ENCODE measurements at regions not wholly inside any gene's neighbourhood (a gene's known extent, or its start where the extent isn't known, plus 50 kb on each side); places are given as distances from the start of the nearest gene placed in this dataset.
"Not testable (repeated sequence)": the region's sequence is repeated elsewhere in the genome, so short reads cannot be mapped to it uniquely, and the experiment has no call there.

DNA sequence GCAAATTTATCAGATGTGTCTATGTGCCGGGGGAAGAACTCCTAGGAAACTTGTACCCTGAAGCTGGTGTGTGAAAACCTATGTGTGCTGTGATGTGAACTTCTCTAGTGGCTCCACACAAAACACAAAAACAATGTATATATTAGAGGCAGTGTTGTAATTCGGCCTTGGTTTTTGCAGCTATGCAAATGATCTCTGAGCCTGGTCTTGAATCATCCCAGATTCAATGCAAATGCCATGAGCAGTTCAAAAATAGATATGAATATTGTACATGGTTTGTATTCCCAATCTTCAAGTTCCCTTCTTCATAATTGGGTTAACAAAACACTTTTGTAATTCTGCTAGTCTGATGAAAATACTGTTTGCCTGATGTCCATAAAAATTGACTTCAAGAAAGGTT, 152.6 kb downstream of the MFSD1 start:
- in situ Hi-C loops (cut with HindIII; ENCODE audit: low pct_unique_long_range_greater_than_20kb, low sequenced_read_pairs): no loop called here
- DNase-seq (ENCODE audit: low read depth, low spot score): no peak

DNA sequence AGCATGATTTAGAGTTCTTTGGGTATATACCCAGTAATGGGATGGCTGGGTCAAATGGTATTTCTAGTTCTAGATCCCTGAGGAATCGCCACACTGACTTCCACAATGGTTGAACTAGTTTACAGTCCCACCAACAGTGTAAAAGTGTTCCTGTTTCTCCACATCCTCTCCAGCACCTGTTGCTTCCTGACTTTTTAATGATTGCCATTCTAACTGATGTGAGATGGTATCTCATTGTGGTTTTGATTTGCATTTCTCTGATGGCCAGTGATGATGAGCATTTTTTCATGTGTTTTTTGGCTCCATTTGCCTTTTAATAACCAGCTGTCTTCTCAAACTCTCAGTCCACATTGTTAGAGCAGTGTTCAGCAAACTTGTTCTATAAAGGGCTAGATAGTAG, 155.9 kb downstream of the MFSD1 start:
- DNase-seq (ENCODE audit: low read depth, low spot score); in situ Hi-C loops (cut with HindIII; ENCODE audit: low pct_unique_long_range_greater_than_20kb, low sequenced_read_pairs): not testable (repeated sequence)

DNA sequence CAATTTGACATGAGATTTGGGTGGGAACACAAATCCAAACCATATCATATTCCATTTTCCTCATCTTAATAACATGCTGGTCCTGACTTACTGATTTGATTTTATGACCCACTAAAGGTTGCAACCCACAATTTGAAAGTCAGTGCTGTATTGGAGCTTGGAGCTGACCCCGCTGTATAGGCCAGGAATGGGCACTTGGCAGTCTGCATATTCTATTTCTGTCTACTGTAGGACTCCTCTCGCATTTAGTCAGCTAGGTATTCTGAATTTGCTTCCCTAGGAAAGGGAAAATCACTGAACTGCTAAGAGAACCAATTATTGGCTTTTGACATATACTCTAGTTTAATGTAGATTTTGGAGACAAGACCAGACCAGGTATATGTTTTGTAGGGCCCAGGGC, 157.0 kb downstream of the MFSD1 start:
- in situ Hi-C loops (cut with HindIII; ENCODE audit: low pct_unique_long_range_greater_than_20kb, low sequenced_read_pairs): no loop called here
- DNase-seq (ENCODE audit: low read depth, low spot score): no peak

DNA sequence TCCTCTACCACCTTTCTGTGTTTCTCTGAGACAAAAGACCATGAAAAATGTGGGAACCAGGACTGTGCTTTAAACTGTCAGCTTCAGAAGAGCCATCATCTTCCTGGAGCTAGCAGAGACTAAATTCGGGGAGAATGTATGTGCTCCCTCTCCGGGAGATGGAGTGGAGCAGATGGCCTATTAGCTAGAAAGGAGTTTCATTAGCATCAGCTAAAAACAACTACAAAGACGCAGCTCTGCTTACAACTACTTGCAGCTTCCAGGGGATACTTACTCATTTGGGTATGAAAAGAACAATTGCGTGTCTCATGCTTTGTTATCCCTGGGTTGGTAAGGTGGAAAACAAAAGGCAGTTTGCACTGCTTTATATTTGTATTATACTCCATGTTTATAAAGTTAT, 159.6 kb downstream of the MFSD1 start:
- in situ Hi-C loops (cut with HindIII; ENCODE audit: low pct_unique_long_range_greater_than_20kb, low sequenced_read_pairs): no loop called here
- DNase-seq (ENCODE audit: low read depth, low spot score): no peak

DNA sequence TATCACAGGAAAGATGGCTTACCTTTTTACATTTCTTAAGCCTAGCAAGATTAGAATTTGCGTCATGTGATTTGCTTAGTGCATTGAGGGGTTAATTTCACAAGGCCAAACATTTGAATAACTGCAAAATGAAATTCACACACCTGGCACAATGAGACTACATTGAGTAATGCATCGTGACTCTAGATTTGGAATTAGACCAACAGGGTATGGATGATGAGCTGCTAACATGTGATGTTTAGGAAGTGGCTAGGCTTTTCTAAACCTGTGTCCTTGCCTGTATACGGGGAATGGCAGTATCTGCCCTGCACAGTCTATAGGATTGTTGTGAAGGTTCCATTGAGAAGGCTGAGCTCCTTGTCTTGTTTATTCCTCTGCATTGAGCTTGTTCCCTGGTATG, 160.1 kb downstream of the MFSD1 start:
- DNase-seq (ENCODE audit: low read depth, low spot score): no peak
- in situ Hi-C loops (cut with HindIII; ENCODE audit: low pct_unique_long_range_greater_than_20kb, low sequenced_read_pairs): no loop called here

DNA sequence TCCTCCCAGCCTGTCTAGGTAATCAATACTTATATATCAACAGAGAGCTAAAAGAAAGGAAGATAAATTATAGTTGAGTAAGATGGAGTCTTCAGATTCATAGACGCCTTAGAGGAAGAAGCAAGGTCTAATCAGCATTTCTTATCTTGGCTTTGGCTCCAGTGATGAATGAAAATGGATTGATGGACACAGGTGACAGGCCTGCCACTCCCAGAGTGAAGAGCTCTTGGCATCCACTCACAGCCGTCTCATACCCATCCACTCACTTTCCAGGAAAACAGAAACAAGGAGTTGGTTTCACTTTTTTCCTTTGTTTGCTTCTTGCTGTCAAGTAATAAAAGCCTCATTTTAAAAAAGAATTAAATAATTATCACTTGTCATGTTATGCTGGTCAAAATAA, 168.2 kb downstream of the MFSD1 start:
- in situ Hi-C loops (cut with HindIII; ENCODE audit: low pct_unique_long_range_greater_than_20kb, low sequenced_read_pairs): no loop called here
- no peak for DNase-seq (ENCODE audit: low read depth, low spot score)

DNA sequence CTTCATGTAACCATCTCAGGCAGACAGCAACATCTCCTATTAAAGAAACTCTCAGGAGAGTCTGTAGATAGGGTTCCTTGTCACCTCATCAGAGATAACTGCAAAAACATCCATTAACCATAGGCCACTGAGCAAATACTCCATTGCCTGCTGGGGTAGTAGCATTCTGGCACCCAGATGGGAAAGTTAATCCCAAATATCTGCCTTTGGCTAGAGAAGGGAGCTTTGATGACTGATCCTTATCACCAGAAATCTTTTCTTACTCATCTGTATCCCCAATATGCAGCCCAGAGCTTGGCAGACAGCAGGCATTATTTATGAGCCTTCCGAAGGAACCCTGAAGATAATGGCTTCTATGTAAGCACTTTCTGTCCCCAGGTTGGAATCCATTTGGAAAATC, 173.1 kb downstream of the MFSD1 start:
- in situ Hi-C loops (cut with HindIII; ENCODE audit: low pct_unique_long_range_greater_than_20kb, low sequenced_read_pairs): no loop called here

DNA sequence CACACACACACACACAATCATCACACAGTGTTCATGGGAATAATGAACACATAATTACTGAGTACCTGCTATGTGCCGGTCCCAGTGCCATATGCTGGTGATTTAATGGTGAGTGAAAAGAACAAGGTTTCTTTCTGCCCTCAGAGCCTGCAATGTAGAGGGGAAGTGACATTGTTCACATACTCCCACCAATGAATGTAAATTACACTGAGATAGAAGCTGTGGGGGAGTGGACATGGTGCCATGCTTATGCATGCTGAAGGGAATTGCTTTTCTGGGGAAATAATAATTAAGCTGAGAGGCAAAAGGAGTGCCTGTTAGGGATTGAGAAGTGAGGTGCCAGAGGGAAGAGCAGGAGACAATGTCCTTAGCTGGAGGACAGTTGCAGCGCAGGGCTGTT, 175.1 kb downstream of the MFSD1 start:
- DNase-seq (ENCODE audit: low read depth, low spot score): no peak
- in situ Hi-C loops (cut with HindIII; ENCODE audit: low pct_unique_long_range_greater_than_20kb, low sequenced_read_pairs): no loop called here

More for the DNA sequence above, 173.1 kb downstream of the MFSD1 start:
- no peak for DNase-seq (ENCODE audit: low read depth, low spot score)

DNA sequence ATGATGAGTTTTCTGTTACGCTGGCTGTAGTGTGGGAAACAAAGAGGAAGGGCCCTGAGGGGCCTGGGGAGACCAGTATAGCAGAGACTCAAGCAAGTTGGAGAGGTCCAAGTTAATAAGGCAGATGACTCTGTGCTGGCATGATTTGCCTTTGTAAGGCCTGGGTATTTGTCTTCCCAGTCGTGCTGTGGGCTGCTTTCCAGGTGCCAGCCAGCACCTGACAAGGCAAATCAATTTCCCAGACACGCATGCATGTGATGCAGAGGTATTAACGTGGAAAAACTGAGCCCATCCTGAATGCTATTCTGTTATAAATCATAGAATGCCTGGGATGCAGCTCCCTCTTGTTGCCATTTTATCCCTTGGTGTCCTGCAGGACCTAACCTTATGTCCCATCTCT, 175.6 kb downstream of the MFSD1 start:
- DNase-seq (ENCODE audit: low read depth, low spot score): no peak

DNA sequence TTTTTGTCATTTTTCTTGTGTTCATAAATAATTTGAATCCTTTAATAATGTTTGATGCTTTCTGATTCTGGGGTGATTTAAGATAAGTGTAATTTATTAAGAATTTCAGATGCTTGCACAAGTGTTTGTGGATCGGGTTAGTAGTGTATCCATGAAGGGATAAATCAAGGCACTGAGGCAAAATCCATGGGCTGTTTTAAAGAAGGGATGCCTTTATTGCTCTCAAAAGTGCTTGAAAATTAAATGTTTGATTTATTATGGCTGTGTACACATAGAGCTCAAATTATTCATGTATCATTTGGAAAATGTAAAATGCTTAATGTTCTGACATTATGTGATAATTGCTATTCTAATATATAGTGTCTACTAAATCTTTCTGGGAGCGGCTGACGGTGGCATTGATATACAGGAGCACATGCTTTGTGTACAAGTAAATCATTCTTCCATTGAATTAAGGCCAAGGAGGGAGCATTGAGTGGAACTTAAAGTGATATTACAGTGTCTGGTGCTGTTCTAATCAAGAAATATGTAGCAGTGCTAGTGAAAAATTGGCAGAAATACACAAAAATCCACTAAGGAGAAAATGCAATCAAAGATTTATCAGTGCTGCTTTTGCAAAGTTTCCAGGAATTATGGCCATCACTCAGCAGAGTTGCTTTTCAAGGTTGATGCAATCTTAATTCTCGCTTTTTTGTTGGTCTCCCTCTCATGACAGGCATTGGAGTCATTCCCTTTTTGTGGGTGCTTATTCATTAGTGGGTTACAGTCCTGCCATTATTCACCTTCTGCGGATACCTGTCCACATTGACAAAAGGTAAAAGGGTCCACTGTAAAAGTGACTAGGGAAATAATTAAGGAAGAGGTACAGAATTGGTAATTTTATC, 181.6 kb downstream of the MFSD1 start:
- DNase-seq (ENCODE audit: low read depth, low spot score): no peak

More for the DNA sequence above, 175.6 kb downstream of the MFSD1 start:
- in situ Hi-C loops (cut with HindIII; ENCODE audit: low pct_unique_long_range_greater_than_20kb, low sequenced_read_pairs): no loop called here

DNA sequence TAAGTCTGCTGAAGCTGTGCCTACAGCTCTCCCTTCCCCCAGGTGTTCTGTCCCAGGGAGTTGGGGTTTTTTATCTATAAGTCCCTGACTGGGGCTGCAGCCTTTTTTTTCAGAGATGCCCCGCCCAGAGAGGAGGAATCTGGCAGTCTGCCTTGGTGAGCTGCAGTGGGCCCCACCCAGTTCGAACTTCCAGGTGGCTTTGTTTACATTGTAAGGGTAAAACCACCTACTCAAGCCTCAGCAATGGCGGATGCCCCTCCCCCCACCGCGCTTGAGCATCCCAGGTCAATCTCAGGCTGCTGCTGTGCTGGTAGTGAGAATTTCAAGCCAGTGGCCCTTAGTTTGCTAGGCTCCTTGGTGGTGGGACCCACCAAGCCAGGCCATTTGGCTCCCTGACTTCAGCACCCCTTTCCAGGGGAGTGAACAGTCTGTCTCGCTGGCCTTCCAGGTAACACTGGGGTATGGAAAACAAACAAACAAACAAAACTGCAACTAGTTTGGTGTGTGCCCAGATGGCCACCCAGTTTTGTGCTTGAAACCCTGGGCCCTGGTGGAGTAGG, 189.4 kb downstream of the MFSD1 start:
- in situ Hi-C loops (cut with HindIII; ENCODE audit: low pct_unique_long_range_greater_than_20kb, low sequenced_read_pairs): no loop called here
- DNase-seq (ENCODE audit: low read depth, low spot score): no peak

More for the DNA sequence above, 181.6 kb downstream of the MFSD1 start:
- in situ Hi-C loops (cut with HindIII; ENCODE audit: low pct_unique_long_range_greater_than_20kb, low sequenced_read_pairs): no loop called here

DNA sequence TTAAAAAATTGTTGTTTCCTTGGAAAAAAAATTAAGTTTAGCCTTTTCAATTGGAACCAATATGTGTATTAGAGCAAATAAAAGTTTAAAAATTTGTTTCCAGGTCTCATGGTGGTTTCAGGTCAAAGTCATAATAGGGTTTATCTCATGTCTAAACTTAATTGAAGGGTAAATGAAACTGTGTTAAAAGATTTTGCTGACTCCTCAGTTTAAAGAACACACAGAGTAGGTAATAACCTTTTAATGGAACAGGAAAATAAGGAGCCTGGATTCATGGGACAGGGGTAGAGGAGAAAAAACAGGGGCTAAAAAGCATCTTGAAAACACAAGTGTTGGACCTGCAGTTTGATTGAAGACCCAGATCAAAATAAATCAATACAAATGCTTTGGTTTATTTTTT, 190.6 kb downstream of the MFSD1 start:
- DNase-seq (ENCODE audit: low read depth, low spot score): no peak
- in situ Hi-C loops (cut with HindIII; ENCODE audit: low pct_unique_long_range_greater_than_20kb, low sequenced_read_pairs): no loop called here

DNA sequence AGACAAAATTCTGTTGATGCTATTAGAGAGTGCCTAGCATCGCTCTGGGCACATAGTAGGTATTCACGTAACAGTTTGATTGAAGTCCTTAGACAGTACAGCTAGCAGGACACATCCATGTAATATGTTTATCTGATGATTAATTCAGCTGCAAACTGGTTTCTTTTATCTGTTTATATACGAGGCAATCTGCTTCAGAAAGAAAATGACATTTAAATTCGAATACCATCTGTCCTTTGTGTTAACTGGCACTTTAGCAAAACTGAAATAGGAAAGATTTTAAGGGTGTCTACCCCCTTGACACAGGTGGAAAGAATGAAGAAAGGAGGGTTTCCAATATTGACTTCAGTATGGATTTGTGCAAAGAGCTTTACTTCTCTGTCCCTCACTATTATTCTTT, 192.5 kb downstream of the MFSD1 start:
- DNase-seq (ENCODE audit: low read depth, low spot score): no peak
- in situ Hi-C loops (cut with HindIII; ENCODE audit: low pct_unique_long_range_greater_than_20kb, low sequenced_read_pairs): no loop called here

DNA sequence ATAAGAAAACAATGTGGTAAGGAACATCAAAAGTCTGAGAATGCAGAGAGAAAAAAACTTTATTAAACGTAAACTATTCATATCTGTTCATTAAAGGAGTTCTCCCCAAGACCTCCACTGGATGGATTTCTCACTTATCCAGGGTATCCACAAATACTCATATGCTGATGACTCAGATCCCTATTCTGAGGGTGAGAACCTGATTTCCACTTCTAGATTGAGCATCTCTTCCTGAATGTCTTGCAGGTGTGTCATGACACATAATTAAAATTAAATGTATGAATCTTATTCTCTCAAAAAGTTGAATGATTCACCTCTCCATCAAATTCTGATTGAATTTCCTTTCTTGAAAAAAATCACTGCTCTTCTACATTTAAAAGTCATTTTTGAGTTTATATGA, 199.9 kb downstream of the MFSD1 start:
- in situ Hi-C loops (cut with HindIII; ENCODE audit: low pct_unique_long_range_greater_than_20kb, low sequenced_read_pairs): no loop called here
- DNase-seq (ENCODE audit: low read depth, low spot score): no peak

DNA sequence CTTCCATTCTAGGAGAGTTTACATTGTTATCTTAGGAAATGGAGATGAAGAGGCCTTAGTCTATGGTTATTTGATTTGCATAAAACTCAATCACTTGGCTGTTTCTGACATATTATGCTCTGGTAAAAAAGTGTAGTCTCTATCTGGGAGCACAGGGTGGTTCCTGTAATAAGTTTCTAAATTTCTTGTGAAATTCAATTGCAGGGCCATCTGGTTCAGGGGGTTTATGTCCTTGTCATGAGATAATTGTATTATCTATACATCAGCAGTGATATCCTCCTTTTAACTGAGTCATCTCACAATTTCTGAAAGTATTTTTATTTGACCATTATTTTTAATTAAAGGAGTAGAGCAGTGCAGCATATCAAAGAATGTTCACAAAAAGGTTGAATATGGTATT, 203.3 kb downstream of the MFSD1 start:
- in situ Hi-C loops (cut with HindIII; ENCODE audit: low pct_unique_long_range_greater_than_20kb, low sequenced_read_pairs): no loop called here

DNA sequence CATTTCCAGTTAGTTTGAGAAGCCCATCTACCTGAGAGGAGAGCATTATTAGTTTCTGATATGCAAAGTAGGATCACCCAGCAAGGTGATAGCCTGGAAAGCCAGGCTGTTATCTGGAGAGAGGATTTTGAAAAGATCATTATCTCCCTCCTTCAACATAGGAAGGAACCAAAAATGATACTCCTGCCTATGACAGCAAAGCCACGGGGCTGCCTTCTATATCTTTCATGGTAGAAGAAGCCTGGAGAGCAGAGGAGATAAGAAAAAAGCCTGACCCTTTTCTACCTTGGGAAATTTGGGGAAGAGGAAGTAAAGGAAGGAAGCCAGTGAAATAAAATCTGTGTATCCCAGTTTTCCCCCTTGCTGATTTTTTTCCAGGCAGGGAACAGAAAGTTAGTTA, 205.5 kb downstream of the MFSD1 start:
- no peak for DNase-seq (ENCODE audit: low read depth, low spot score)
- in situ Hi-C loops (cut with HindIII; ENCODE audit: low pct_unique_long_range_greater_than_20kb, low sequenced_read_pairs): no loop called here

More for the DNA sequence above, 203.3 kb downstream of the MFSD1 start:
- DNase-seq (ENCODE audit: low read depth, low spot score): no peak

DNA sequence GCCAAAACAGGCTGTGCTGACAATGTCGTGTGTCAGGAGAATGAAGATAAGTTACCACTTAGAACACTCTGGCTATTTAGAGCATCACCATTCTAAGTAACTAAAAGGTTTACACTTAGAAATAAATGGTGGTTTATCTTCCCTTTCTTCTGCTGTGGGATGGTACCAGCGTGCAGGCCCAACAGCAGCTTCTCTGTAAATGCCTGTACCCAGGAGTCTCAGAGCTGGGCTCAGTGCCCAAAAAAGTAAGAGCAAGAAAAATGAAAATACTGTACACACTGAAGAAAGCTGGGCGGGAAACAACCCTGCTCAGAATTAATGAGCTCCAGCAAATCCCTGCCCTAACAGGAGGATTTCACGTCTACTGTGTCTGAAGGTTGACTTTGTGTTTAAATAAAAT, 206.5 kb downstream of the MFSD1 start:
- DNase-seq (ENCODE audit: low read depth, low spot score): no peak
- in situ Hi-C loops (cut with HindIII; ENCODE audit: low pct_unique_long_range_greater_than_20kb, low sequenced_read_pairs): no loop called here

DNA sequence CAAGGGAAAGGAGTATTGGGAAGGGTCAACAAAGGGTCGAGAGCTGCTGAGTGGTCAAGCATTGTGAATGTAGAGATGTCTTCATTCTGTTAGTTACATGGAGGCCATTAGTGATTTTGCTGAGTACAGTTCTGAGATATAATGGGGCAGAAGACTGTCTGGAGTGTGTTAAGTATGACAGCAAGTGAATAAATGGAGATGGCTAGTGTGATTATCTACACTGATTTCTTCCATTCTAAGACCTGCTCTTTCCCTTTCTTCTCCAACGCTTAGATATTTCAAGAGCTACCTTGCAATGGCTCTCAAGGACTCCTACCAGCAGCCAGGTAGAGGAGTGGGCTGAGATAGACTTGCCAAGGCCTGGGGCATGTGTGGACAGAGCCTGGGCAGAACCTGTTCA, 216.5 kb downstream of the MFSD1 start:
- DNase-seq (ENCODE audit: low read depth, low spot score): no peak
- in situ Hi-C loops (cut with HindIII; ENCODE audit: low pct_unique_long_range_greater_than_20kb, low sequenced_read_pairs): no loop called here

DNA sequence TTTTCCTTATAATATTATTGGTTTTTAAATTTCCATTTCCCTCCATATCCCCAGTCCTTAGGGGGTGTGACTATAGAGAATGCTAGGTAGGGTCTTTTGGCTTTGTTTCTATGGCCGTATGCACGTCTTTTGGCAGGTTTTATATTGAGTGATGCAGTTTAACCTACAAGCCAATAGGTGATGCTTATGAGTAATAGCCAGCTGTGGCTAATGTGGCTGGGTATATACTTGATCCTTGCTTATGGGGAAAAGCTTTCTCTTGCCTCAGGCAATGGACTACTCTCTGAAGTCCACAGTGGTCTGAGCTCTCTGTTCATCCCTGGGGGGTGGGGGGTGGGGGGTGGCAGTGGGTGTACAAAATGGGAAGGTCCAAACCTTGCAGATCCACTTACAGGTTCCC, 223.9 kb downstream of the MFSD1 start:
- no peak for DNase-seq (ENCODE audit: low read depth, low spot score)
- in situ Hi-C loops (cut with HindIII; ENCODE audit: low pct_unique_long_range_greater_than_20kb, low sequenced_read_pairs): no loop called here

All from SK-MEL-5 (cell line).